ENCODE measurements at regions not wholly inside any gene's neighbourhood (a gene's known extent, or its start where the extent isn't known, plus 50 kb on each side); places are given as distances from the start of the nearest gene placed in this dataset.
"Not testable (repeated sequence)": the region's sequence is repeated elsewhere in the genome, so short reads cannot be mapped to it uniquely, and the experiment has no call there.

DNA sequence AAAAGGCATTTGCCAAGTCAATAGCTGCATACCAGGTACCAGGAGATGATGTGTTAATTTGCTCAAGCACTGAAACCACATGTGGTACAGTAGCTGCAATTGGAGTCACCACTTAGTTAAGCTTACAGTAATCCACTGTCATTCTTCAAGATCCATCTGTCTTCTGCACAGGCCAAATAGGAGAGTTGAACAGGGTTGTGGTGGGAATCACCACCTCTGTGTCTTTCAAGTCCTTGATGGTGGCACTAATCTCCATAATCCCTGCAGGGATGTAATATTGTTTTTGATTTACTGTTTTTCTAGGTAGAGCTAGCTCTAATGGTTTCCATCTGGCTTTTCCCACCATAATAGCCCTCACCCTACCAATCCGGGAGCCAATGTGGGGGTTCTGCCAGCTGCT, 91.9 kb downstream of the FCRL5 start:
- DNase-seq (ENCODE audit: low read depth), result no peak

DNA sequence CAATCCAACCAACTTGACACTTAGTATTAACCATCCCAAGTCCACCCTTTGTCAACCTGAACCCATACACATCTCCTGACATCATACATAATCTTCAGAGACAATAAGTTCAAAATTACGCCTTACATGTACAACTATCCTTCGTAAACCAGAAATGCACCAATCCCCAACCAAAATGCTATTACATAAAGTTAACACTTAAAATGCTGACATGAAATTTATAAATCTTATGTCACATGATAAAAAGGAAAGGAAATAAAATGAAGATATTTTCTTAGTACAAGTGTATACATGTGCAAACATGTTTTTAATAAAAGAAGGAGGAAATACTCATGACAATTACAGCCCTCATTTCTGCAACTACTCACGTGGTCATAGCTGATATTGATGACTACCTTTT, 95.0 kb downstream of the FCRL5 start:
- DNase-seq (ENCODE audit: low read depth), result no peak

DNA sequence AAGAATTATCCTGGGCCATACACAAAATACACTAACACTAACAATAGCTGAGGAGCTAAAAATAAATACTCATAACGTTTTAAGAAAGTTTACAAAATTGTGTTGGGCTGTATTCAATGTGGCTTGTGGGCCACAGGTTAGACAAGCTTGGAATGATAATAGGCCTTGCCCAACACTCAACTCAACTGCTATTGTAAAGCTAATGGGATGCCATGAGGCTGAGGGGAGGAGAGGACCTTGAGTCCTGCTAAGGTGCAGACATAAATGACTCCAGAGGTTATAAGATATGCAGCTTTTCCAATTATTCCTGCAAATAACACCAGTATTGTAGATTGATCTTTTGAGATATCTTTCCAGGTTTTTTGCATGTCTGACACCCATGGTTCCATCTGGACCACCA, 97.0 kb downstream of the FCRL5 start:
- no peak for DNase-seq (ENCODE audit: low read depth)

DNA sequence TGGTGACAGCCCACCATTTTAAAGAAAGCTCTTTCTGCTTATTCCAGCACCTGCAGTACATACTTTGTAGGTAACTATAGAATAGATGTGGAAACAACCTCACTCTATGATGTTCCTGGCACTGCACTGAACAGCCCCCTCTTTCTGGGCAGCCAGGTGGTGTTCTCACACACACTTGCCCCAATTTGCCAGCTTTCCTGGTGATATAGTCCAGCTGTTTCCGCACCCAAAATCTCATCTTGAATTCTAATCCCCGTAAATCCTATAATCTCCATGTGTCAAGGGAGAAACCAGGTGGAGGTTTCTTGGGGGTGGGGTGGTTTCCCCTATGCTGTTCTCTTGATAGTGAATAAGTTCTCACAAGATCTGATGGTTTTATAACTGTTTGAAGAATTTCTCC, 102.2 kb downstream of the FCRL5 start:
- DNase-seq (ENCODE audit: low read depth), result no peak

DNA sequence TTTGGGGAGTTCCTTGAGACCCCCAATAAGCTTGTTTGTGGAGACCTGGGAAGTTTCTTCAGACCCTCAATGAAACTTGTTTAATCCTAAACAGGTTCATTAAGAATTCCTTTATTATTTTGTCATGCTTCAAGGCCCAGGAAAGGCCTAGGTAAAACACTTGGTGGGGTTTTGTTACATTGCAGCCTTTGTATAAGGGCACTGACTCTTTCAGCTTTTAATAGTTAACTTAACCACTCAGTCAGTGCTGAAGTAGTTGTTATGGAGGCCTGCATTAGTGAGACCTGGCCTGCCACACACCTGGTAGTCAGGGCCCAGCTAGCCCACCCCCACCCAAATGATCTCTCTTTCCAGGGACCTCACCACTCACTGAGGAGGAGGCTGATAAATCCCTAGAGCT, 103.7 kb downstream of the FCRL5 start:
- DNase-seq (ENCODE audit: low read depth), result no peak

DNA sequence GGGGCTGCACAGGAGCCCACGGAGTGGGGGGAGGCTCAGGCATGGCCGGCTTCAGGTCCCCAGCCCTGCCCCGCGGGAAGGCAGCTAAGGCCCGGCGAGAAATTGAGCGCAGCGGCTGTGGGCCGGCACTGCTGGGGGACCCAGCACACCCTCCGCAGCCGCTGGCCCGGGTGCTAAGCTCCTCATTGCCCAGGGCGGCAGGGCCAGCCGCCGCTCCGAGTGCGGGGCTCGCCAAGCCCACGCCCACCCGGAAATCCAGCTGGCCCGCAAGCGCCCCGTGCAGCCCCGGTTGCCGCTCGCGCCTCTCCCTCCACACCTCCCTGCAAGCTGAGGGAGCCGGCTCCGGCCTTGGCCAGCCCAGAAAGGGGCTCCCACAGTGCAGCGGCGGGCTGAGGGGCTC, 106.0 kb downstream of the FCRL5 start:
- not testable (repeated sequence) for DNase-seq (ENCODE audit: low read depth)

DNA sequence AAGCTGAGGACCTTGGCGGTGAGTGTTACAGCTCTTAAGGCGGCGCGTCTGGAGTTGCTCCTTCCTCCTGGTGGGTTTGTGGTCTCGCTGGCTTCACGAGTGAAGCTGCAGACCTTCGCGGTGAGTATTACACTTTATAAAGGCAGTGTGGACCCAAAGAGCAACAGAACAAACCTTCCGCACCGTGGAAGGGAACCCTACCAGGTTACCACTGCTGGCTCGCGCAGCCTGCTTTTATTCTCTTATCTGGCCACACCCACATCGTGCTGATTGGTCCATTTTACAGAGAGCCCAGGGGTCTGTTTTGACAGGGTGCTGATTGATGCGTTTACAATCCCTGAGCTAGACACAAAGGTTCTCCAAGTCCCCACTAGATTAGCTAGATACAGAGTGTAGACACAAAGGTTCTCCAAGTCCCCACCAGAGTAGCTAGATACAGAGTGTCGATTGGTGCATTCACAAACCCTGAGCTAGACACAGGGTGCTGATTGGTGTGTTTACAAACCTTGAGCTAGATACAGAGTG, 106.6 kb downstream of the FCRL5 start:
- not testable (repeated sequence) for DNase-seq (ENCODE audit: low read depth)

DNA sequence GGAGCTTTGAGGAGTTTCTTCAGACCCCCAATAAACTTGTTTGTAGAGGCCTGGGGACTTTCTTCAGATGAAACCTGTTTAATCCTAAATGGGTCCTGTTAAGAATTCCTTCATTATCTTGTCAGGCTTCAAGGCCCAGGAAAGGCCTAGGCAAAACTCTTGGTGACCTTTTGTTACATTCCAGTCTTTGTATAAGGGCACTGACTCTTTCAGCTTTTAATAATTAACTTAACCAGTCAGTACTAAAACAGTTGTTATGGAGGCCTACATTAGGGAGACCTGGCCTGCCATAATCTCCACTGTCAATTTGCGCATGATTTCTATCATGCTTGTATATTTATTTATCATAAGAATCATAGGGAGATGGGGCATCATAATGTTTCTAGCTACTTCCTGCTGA, 110.2 kb downstream of the FCRL5 start:
- DNase-seq (ENCODE audit: low read depth), result no peak

DNA sequence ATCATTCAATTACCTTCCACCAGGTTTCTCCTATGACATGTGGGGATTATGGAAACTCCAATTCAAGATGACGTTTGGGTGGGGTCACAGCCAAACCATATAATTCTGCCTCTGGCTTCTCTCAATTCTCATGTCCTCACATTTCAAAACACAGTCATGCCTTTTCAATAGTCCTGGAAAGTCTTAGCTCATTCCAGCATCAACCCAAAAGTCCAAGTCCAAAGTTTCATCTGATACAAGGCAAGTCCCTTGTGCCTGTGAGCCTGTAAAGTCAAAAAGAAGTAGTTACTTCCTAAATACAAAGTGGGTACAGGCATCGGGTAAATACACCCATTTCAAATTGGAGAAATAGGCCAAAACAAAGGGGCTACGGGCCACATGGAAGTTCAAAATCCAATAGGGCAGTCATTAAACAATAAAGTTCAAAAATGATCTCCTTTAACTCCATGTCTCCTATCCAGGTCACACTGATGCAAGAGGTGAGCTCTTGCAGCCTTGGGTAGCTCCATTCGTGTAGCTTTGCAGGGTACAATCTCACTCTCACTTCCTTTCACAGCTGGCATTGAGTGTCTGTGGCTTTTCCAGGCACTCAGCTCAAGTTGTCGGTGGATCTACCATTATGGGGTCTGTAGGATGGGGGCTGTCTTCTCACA, 112.9 kb downstream of the FCRL5 start:
- DNase-seq (ENCODE audit: low read depth), result no peak

DNA sequence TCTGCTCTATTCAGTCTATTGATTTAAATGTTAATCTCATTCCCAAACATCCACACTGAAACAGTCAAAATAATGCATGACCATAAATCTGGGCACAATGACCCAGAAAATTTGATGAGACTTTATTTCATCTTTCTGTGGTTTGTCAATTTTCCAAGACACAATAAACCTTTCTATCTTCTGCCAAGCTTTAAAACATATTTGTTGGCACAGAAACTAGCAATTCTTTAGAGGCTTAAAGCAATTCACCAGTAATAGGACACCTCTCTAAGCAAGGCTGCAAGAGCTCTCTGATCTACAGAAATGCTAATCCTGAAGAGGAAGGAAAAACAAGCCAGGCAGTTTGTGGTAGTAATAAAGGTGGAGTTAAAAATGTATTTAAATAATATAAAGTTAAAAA, 113.7 kb downstream of the FCRL5 start:
- no peak for DNase-seq (ENCODE audit: low read depth)

DNA sequence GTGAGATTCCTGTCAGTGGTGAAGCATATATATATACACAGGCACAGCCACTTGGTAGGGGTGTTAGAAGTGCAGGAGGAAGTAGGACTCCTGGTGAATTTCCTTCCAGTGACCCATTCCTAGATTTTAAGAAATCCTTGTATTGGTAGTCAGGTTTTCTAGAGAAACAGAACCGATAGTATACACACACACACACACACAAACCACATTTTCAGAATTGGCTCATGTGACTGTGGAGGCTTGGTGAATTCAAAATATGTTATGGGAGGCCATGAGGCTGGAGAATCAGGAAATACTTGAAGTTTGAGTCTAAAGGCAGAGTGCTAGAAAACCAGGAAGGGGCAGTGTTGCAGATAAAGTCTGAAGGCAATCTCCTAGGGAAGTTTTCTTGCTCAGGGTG, 114.2 kb downstream of the FCRL5 start:
- no peak for DNase-seq (ENCODE audit: low read depth)

DNA sequence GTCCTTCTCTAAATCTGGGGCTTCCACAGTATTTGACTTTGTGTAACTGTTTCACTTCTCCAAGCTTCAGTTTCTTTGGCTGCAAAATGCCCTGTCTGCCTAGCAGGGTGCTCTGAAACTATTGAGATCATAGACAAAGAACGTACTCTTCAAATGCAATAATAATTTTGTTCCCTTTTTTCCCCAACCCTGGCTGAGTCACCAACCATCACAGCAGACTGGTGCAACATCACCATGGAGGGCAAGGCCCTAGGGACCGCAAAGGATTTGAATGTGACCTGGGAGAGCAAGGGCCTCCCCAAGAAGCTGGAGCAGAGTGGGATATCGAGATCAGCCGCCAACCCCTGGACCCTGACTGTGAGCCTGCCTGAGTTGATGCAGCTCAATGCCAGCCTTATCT, 115.0 kb downstream of the FCRL5 start:
- DNase-seq (ENCODE audit: low read depth), result no peak

DNA sequence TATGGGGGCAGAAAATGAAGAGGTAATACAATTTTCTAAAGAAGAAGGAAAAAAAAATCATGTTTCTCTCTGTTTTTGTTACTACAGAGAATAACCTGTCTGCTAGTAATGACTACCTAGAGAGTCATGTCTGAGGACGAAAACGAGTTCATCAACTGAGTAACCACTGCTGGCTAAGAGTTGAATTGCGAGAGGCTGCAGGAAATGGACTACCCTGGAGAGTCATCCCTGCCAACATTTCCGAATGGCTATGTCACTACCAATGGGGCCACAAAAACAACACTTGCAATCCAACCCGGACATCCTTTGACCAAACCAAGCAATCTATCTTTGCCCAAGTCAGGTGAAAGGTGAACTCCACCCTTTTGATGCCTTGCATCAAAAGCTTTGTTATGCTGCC, 120.6 kb downstream of the FCRL5 start:
- no peak for DNase-seq (ENCODE audit: low read depth)

DNA sequence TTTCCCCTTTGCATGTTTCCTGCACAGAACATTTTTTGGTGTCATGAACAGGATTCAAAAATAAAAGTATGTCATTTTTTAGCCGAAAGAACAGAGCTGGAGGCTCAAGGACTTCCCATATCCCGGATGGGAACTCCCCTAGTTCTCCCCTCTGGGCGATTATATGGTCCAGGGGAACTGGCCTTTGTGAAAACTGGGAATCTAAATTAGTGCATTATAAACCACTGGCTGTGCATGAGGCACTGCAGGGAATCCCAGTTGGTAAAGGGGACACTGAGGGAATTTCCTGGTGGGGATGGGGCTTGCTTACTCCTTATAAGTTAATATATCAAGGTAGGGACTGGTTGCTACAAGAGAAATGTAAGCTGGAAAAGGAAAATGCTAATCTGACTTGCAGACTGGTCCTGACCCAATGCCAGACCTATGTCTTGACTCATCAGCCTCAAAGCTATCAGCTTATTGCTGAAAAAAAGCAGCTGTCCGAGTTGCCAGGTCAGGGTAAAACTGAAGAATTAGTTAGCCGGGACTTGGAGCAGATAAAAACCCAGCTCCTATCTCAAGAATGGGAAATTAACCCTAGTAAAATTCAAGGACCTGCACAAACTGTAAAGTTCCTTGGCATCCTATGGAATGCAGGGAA, 122.6 kb downstream of the FCRL5 start:
- no peak for DNase-seq (ENCODE audit: low read depth)

DNA sequence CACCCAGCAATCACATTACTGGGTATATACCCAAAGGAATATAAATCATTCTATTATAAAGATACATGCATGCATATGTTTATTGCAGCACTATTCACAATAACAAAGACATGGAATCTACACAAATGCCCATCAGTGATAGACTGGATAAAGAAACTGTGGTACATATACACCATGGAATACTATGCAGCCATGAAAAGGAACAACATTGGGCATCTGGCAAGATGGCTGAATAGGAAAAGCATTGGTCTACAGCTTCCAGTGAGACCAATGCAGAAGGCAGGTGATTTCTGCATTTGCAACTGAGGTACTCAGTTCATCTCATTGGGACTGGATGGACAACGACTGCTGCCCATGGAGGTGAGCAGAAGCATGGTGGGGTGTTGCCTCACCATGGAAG, 128.6 kb downstream of the FCRL5 start:
- DNase-seq (ENCODE audit: low read depth), result not testable (repeated sequence)

DNA sequence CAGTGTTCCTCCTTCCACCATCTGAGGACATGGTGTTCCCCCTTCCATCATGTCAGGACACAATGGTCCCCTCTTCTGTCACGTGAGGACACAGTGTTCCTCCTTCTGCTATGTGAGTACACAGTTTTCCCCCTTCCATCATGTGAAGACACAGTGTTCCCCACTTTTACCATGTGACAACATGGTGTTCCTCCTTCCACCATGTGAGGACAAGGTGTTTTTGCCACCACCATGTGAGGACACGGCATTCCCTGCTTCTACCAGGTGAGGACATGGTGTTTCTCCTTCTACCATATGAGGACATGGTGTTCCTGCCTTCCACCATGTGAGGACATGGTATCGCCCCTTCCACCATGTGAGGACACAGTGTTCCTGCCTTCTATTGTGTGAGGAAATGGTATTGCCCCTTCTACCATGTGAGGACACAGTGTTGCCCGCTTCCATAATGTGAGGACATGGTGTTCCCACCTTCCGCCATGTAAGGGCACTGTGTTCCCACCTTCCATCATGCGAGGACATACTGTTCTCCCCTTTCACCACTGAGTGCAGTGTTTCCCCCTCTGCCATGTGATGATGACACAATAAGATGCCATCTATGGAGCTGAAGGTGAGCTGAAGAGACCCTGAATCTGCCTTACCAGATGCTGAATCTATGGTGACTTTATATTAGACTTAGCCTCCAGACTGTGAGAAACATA, 132.3 kb downstream of the FCRL5 start:
- no peak for DNase-seq (ENCODE audit: low read depth)

DNA sequence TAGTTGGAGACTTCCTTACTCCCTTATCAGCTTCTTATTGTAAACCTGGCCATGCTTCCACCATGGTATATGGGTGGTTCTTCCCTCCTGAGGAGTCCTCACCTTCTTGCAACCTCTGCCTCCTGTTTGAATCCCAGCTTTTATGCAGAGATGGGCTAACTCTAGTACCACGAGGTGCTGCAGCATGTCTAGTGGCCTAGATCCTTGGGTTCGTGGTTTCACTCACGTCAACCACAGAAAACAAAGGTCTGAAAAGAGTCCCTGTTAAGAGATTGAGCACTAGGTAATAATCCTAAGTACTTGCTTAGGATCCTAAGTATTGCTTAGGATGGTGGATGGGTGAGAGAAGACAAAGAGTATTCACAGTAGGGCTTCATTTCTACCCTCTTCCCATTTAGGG, 133.7 kb downstream of the FCRL5 start:
- DNase-seq (ENCODE audit: low read depth), result no peak

DNA sequence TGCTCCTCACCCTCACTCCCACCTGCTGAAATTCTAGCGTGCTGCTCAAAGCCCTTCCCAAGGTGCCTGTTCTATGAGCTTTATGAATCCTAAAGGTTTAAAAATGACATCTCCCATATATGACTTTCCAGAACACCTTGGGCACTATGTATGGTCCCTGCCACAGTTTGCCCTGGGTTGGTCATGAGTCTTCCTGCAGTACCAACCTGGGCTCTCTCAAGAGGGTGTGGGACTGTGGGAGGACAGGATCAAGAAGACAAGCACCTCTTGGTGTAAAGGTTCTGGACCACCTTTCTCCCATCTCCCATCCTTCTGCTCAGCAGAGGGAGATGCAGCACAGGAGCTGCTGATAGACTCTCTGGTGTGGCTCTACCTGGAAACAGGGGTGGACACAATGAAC, 134.1 kb downstream of the FCRL5 start:
- DNase-seq (ENCODE audit: low read depth), result no peak

DNA sequence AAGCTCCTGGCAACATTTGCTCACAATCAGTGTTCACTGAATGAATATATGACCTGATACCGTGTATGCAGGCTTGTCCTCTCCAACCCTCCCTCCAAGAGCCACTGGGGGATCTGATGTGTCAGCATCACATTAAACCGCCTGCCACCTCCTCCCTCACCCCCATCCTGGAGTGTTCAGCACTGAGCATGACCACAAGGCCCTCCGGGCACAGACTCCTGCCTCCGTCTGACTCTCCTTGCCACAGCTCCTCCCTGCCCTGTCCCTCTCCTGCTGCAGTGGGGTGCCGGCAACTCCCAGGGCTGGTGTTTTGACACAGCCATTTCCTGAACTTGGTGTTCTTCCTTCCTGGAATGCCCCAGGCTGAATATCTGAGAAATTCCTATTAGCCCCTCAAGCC, 136.7 kb downstream of the FCRL5 start:
- no peak for DNase-seq (ENCODE audit: low read depth)

DNA sequence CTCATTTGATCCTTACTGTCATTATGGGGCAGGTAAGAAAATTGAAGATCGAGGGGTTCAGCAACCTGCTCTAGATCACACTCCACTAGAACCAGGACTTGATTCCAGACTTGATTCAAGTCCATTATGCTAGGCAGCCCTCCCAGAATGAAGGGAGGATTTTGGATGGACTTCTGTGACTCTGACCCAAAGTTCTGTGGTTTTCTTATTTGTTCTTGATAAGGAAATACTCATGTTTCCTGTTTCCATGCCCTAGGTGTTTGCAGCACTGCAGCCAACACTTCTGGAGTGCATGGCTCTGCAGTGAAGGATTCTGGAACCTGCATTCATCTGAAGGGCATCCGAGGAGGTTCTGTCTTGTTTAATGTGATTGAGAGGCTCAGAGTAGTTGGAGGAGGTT, 140.0 kb downstream of the FCRL5 start:
- DNase-seq (ENCODE audit: low read depth), result no peak

DNA sequence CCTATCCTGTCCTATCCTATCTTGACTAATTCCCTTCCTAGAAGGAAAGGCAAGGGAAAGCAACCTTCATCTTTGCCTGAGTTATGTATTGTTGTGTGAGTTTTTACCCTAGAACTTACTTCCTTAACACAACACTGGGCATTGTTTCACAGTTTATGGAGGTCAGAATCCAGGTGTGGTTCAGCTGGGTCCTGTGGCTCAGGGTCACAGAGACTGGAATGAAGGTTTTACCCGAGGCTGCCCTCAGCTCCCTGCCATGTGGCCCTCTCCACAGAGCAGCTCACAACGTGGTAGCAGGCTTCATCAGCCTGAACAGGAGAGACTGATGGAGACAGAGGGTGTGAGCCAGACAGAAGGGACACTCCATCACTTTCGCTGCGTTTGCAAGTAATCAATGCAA, 140.5 kb downstream of the FCRL5 start:
- DNase-seq (ENCODE audit: low read depth), result no peak

DNA sequence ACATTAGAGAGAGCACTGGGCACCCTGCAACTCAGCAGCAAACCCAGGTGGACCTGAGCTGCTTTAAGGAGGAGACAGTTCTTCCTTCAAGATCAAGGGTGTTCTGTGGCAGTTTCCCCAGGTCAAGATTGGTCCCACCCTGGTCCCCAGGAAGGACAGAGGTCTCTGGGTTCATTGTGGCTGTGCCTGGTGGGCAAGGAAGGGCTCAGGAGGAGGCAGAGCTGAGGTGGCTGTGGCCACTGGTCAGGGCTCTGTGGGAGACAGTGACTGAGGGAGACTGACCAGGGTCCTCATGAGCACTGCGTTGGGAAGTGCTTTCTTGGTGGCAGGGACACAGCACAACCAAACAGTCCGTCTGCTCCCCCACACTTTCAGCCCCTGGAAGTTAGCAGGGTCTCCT, 141.3 kb downstream of the FCRL5 start:
- DNase-seq (ENCODE audit: low read depth), result no peak

DNA sequence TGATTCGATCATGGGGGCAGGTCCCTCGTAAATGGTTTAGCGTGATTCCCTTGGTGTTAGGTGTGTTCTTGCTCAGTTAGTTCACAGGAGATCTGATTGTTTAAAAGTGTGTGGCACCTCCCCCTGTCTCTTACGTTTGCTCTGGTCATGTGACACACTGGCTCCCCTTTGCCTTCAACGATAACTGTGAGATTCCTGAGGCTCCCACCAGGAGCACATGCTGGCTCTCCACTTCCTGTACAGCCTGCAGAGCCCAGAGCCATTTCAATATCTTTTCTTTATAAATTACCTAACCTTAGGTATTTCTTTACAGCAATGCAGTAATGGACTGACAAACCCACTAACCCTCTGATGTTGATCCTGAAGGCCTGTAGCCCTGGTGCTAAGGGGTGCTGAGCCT, 141.9 kb downstream of the FCRL5 start:
- no peak for DNase-seq (ENCODE audit: low read depth)

DNA sequence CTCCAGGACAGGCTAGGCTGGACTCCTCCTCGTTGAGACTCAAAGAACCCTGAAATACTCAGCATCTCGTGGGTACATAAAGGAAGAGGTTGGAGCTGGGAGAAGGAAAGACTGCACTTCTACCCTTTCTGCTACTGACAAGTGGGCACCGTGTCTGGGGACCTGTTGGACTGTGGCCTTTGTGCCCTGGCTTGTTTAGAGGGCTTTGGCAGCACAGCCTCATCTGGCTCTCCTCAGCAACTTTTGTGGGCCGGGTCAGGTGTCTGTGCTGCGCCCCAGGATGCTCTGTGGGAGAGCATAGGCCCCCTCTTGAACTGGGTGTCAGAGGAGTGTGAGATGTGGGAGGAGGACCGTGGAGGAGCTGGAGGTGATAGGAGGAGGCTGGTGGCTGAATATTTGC, 142.4 kb downstream of the FCRL5 start:
- DNase-seq (ENCODE audit: low read depth), result no peak
